PC-3 (cell line): ENCODE measurements at regions not wholly inside any gene's neighbourhood (a gene's known extent, or its start where the extent isn't known, plus 50 kb on each side); places are given as distances from the start of the nearest gene placed in this dataset.

Experiments used
- EZH2 ChIP-seq: fragments of 300-600 bp; sonication (generic); IDR thresholded peaks from one replicate; pipeline ENCODE4 v1.6.1; 2017; ENCODE audit warnings: antibody characterized with exemption, mild to moderate bottlenecking, low read length; ENCODE audit not compliant: unreplicated experiment
- TF ChIP-seq, protein P1 (sequence below): fragments of 300-600 bp; sonication (generic); conservative IDR thresholded peaks from 2 replicates; pipeline ENCODE4 v1.5.1; 2017; ENCODE audit warnings: antibody characterized with exemption, low read depth, mild to moderate bottlenecking, low read length

GRCh38 chr13:62129000-62129551, 713.4 kb upstream of the PCDH20 start:
- TF ChIP-seq, protein P1, sequence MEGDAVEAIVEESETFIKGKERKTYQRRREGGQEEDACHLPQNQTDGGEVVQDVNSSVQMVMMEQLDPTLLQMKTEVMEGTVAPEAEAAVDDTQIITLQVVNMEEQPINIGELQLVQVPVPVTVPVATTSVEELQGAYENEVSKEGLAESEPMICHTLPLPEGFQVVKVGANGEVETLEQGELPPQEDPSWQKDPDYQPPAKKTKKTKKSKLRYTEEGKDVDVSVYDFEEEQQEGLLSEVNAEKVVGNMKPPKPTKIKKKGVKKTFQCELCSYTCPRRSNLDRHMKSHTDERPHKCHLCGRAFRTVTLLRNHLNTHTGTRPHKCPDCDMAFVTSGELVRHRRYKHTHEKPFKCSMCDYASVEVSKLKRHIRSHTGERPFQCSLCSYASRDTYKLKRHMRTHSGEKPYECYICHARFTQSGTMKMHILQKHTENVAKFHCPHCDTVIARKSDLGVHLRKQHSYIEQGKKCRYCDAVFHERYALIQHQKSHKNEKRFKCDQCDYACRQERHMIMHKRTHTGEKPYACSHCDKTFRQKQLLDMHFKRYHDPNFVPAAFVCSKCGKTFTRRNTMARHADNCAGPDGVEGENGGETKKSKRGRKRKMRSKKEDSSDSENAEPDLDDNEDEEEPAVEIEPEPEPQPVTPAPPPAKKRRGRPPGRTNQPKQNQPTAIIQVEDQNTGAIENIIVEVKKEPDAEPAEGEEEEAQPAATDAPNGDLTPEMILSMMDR: no peak
- TF ChIP-seq EZH2: no peak
